Lower leg skin (tissue), 3 donors: ENCODE measurements at regions not wholly inside any gene's neighbourhood (a gene's known extent, or its start where the extent isn't known, plus 50 kb on each side); places are given as distances from the start of the nearest gene placed in this dataset.

Experiments
- POLR2A ChIP-seq, 2 donors: fragments of 450-650 bp; IDR thresholded peaks; one replicate each; pipeline ENCODE4 v1.6.1; 2016 to 2017; ENCODE audit warnings: antibody characterized with exemption in 2 of 2, mild to moderate bottlenecking in 1 of 2, moderate library complexity in 1 of 2
- TF ChIP-seq, protein P1 (sequence below), 3 donors: fragments of 450-650 bp; IDR thresholded peaks; one replicate each; pipeline ENCODE4 v1.5.1; 2016; ENCODE audit warnings: antibody characterized with exemption in 3 of 3, mild to moderate bottlenecking in 3 of 3, moderate library complexity in 2 of 3

DNA sequence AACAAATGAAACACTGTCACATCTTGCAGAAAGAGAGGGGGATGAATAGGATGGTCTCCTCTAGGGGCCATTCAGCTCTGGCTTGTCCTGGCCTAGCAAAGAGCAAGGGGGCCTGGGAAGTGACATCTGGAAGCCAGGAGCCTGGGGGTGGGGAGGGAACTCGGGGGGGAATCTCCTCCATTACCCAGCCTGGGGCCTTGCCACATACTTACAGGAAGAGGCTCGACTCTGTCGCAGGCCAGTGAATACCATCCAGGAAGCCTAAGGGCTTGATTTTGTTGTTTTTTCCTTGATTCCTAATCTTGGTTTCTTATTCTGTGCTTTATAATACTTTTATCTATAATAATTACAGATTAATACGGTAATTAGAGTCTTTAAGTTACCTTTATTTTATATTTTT is 797.5 kb upstream of the ID2 start:
- TF ChIP-seq, protein P1, sequence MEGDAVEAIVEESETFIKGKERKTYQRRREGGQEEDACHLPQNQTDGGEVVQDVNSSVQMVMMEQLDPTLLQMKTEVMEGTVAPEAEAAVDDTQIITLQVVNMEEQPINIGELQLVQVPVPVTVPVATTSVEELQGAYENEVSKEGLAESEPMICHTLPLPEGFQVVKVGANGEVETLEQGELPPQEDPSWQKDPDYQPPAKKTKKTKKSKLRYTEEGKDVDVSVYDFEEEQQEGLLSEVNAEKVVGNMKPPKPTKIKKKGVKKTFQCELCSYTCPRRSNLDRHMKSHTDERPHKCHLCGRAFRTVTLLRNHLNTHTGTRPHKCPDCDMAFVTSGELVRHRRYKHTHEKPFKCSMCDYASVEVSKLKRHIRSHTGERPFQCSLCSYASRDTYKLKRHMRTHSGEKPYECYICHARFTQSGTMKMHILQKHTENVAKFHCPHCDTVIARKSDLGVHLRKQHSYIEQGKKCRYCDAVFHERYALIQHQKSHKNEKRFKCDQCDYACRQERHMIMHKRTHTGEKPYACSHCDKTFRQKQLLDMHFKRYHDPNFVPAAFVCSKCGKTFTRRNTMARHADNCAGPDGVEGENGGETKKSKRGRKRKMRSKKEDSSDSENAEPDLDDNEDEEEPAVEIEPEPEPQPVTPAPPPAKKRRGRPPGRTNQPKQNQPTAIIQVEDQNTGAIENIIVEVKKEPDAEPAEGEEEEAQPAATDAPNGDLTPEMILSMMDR (IDR thresholded peaks at IDR 0.05), result no peak
- TF ChIP-seq POLR2A (IDR thresholded peaks at IDR 0.05), result no peak
